Endothelial cell (in vitro differentiated cells): ENCODE measurements at regions not wholly inside any gene's neighbourhood (a gene's known extent, or its start where the extent isn't known, plus 50 kb on each side); places are given as distances from the start of the nearest gene placed in this dataset.

Experiments used
- DNase-seq: peaks from one replicate; pipeline ENCODE4 v3.0.0; 2021; ENCODE audit warnings: low spot score
- H3K27ac Mint-ChIP-seq: one replicate; pipeline ENCODE4 v1.8.0; 2021; ENCODE audit warnings: mixed read lengths, inconsistent platforms; ENCODE audit not compliant: unreplicated experiment
- H3K27me3 Mint-ChIP-seq: one replicate; pipeline ENCODE4 v1.8.0; 2021; ENCODE audit warnings: mild to moderate bottlenecking, moderate library complexity, mixed read lengths, inconsistent platforms; ENCODE audit not compliant: unreplicated experiment
- H3K36me3 Mint-ChIP-seq: one replicate; pipeline ENCODE4 v1.8.0; 2021; ENCODE audit warnings: mild to moderate bottlenecking, low read depth, mixed read lengths, inconsistent platforms; ENCODE audit not compliant: unreplicated experiment
- H3K4me1 Mint-ChIP-seq: one replicate; pipeline ENCODE4 v1.8.0; 2021; ENCODE audit warnings: mild to moderate bottlenecking, mixed read lengths, inconsistent platforms; ENCODE audit not compliant: unreplicated experiment
- H3K4me3 Mint-ChIP-seq: one replicate; pipeline ENCODE4 v1.8.0; 2021; ENCODE audit warnings: mild to moderate bottlenecking, mixed read lengths, inconsistent platforms; ENCODE audit not compliant: unreplicated experiment
- H3K9me3 Mint-ChIP-seq: one replicate; pipeline ENCODE4 v1.8.0; 2021; ENCODE audit warnings: mixed read lengths, inconsistent platforms; ENCODE audit not compliant: unreplicated experiment
- TF ChIP-seq, protein P1 (sequence below): fragments of 200-600 bp; sonication (generic); IDR thresholded peaks from one replicate; pipeline ENCODE4 v1.5.0; 2021; ENCODE audit warnings: antibody characterized with exemption; ENCODE audit not compliant: unreplicated experiment

GRCh38 chrX:129071390-129071789 is 451.9 kb downstream of the SMARCA1 start:
- Mint-ChIP-seq H3K9me3 (no peaks in the 10 kb centered on the region), H3K4me1 (peaks cover 7% of the 10 kb centered on the region), H3K36me3 (no peaks in the 10 kb centered on the region), H3K27me3 (no peaks in the 10 kb centered on the region), H3K27ac (peak overlapping the region; percentile 42), H3K4me3 (no peak overlapping the region)
- TF ChIP-seq, protein P1, sequence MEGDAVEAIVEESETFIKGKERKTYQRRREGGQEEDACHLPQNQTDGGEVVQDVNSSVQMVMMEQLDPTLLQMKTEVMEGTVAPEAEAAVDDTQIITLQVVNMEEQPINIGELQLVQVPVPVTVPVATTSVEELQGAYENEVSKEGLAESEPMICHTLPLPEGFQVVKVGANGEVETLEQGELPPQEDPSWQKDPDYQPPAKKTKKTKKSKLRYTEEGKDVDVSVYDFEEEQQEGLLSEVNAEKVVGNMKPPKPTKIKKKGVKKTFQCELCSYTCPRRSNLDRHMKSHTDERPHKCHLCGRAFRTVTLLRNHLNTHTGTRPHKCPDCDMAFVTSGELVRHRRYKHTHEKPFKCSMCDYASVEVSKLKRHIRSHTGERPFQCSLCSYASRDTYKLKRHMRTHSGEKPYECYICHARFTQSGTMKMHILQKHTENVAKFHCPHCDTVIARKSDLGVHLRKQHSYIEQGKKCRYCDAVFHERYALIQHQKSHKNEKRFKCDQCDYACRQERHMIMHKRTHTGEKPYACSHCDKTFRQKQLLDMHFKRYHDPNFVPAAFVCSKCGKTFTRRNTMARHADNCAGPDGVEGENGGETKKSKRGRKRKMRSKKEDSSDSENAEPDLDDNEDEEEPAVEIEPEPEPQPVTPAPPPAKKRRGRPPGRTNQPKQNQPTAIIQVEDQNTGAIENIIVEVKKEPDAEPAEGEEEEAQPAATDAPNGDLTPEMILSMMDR, result no peak
- no peak for DNase-seq

DNA sequence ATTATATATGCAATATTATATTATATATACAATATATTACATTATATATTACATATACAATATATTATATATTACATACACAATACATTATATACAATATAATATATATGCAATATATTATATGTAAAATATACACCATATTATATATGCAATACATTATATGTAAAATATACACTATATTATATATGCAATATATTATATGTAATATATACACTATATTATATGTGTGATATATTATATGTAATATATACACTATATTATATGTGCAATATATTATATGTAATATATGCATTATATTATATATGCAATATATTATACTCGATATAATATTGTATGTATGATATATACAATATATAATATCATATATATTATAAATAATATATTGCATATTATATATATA is 457.4 kb downstream of the SMARCA1 start:
- Mint-ChIP-seq H3K4me1 (no peaks in the 10 kb centered on the region), H3K9me3 (no peaks in the 10 kb centered on the region), H3K36me3 (no peaks in the 10 kb centered on the region), H3K4me3 (no peak overlapping the region), H3K27me3 (no peaks in the 10 kb centered on the region), H3K27ac (no peak overlapping the region)
- TF ChIP-seq, protein P1, result no peak
- no peak for DNase-seq

DNA sequence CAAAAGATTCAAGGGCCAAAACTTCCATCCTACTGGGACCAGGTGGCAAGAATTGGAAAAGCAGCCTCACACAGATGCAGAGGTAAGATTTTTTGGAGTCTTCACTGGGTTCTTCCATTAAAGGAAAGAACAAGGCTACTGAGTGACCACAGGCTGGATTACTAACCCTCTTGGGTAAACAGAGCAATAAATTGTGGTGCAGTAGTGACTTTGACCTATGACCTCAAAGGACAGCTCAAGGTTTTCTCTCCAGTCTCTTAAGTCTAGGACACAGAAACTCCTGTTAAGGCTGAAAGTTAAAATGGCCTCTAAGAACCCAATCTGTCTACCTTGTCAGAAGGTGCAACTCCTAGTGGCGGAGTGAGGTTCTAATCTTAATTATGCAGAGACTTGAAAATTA is 464.9 kb downstream of the SMARCA1 start:
- DNase-seq, result no peak
- Mint-ChIP-seq H3K4me1 (peaks cover 4% of the 10 kb centered on the region), H3K27me3 (peaks cover 1% of the 10 kb centered on the region), H3K27ac (no peak overlapping the region), H3K9me3 (no peaks in the 10 kb centered on the region), H3K4me3 (no peak overlapping the region), H3K36me3 (no peaks in the 10 kb centered on the region)
- TF ChIP-seq, protein P1, result no peak

GRCh38 chrX:129043138-129043537 is 480.2 kb downstream of the SMARCA1 start:
- no peaks in the 10 kb centered on the region for H3K36me3 Mint-ChIP-seq

GRCh38 chrX:129041319-129041718 is 482.0 kb downstream of the SMARCA1 start:
- Mint-ChIP-seq H3K27me3 (peaks cover 1% of the 10 kb centered on the region), H3K9me3 (no peaks in the 10 kb centered on the region), H3K27ac (no peak overlapping the region), H3K4me3 (no peak overlapping the region), H3K4me1 (no peaks in the 10 kb centered on the region), H3K36me3 (no peaks in the 10 kb centered on the region)
- TF ChIP-seq, protein P1, result no peak
- DNase-seq, result no peak

More at GRCh38 chrX:129043138-129043537, 480.2 kb downstream of the SMARCA1 start:
- TF ChIP-seq, protein P1, result no peak
- no peaks in the 10 kb centered on the region for H3K4me1 Mint-ChIP-seq
- no peaks in the 10 kb centered on the region for H3K9me3 Mint-ChIP-seq
- peaks cover 1% of the 10 kb centered on the region for H3K27me3 Mint-ChIP-seq
- DNase-seq, result no peak
- H3K4me3 Mint-ChIP-seq, result no peak overlapping the region
- H3K27ac Mint-ChIP-seq, result no peak overlapping the region
